ENCODE measurements at regions not wholly inside any gene's neighbourhood (a gene's known extent, or its start where the extent isn't known, plus 50 kb on each side); places are given as distances from the start of the nearest gene placed in this dataset.

DNA sequence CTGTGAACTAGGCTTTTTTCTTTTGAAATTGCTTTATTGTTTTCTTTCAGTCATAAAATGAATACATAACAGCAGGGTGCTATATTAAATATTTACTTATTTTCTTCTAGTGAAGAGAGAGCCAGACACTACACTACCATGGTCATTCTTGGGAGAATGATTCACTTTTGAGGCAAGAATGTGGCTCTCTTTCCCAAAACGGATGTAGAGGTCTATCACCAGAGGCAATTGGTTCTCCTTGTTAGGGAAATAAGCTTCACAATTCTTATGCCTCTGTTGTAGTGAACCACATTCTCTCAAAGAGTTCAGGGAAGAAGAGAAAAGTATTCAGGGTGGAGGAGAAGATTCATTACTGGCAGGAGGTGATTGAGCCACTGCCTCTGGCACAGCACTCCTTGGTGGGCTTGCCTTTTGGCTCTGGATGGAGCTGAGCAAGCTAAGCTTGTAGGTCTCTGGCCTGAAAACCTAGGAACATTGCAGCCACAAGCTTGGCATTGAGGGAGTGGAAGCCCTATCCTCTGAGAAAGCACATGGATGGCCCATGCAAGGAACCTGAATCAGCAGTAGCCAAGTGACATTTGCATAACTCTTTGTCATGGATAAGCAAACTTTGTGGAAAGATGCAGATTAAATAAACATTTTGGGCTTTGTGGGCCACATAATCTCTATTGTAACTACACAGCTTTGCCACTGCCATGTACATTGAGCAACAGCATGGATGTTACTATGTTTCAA, 179.0 kb upstream of the TNC start:
- Mint-ChIP-seq H3K36me3 (no peaks in the 10 kb centered on the region), H3K27me3 (peaks cover 5% of the 10 kb centered on the region), H3K4me3 (no peak overlapping the region), H3K9me3 (no peaks in the 10 kb centered on the region), H3K4me1 (no peaks in the 10 kb centered on the region), H3K27ac (no peak overlapping the region)
- no peak for DNase-seq

DNA sequence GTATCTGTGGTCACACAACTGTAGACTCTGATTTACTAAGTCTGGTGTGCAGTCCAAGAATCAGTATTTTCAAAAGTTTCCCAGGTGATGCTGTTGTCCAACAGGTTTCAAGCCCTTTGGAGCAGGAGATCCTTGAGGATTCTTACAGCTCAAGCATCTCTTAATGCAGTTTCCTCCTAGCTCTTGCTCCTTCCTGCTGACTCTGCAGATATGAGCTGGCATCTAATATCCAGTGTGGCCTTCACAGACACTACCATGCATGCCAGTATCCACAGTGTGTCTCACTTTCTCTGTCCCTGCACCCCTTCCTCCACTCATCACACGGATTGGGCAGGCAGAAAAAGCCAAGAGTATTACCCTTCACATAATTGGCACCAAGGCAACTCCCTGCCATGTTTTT, 182.2 kb upstream of the TNC start:
- Mint-ChIP-seq H3K27me3 (peaks cover 5% of the 10 kb centered on the region), H3K9me3 (no peaks in the 10 kb centered on the region), H3K27ac (no peak overlapping the region), H3K4me3 (no peak overlapping the region), H3K36me3 (no peaks in the 10 kb centered on the region), H3K4me1 (no peaks in the 10 kb centered on the region)
- DNase-seq: no peak

DNA sequence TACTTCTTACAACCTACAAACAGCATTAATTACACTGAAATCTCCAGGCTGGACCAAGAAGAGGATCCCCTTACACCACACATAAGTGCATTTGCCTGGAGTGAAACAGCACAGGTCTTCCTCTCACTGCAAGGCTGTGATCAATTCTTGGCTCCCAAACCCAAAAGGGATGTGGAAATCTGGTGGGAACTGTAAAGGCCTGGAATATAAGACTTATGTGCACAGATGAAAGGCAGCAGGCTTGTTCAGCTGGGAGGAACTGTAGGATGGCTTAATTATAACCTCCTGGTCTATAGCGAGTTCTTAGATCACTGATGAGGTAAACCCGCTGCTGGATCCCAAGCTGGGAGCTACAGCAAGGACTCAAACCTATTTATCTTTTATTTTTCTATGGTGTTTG, 182.9 kb upstream of the TNC start:
- H3K4me3 Mint-ChIP-seq: no peak overlapping the region
- no peaks in the 10 kb centered on the region for H3K36me3 Mint-ChIP-seq
- DNase-seq: no peak
- H3K27me3 Mint-ChIP-seq: peaks cover 3% of the 10 kb centered on the region
- H3K9me3 Mint-ChIP-seq: no peaks in the 10 kb centered on the region
- no peaks in the 10 kb centered on the region for H3K4me1 Mint-ChIP-seq
- no peak overlapping the region for H3K27ac Mint-ChIP-seq

- Mint-ChIP-seq H3K4me1 (no peaks in the 10 kb centered on the region), H3K36me3 (no peaks in the 10 kb centered on the region), H3K27me3 (no peaks in the 10 kb centered on the region), H3K27ac (no peak overlapping the region), H3K4me3 (no peak overlapping the region), H3K9me3 (no peaks in the 10 kb centered on the region)
- DNase-seq: no peak
Measured at GRCh38 chr9:115301581-115301980, 183.6 kb upstream of the TNC start.

DNA sequence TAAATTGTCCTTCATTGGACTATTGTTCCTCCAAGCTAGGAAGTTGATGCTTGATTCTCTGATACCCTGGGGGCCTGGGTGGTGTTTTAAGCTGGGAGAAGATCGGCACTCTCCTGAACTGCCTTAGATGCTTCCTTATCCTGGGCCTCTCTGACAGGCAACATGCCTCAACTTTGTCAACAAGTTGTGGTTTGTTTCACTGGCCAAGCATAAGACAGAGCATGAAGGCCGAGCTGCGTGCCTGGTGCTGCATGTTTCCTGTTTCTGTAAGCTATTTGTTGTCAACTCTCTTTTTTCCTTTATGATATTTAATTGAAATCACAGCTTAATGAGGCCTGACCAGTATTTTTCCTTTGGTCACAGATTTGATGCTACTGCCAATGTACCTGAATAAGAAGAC, 187.6 kb upstream of the TNC start:
- H3K4me1 Mint-ChIP-seq: no peaks in the 10 kb centered on the region
- no peaks in the 10 kb centered on the region for H3K27me3 Mint-ChIP-seq
- no peak for DNase-seq
- no peaks in the 10 kb centered on the region for H3K36me3 Mint-ChIP-seq
- no peak overlapping the region for H3K27ac Mint-ChIP-seq
- H3K4me3 Mint-ChIP-seq: no peak overlapping the region
- H3K9me3 Mint-ChIP-seq: no peaks in the 10 kb centered on the region

DNA sequence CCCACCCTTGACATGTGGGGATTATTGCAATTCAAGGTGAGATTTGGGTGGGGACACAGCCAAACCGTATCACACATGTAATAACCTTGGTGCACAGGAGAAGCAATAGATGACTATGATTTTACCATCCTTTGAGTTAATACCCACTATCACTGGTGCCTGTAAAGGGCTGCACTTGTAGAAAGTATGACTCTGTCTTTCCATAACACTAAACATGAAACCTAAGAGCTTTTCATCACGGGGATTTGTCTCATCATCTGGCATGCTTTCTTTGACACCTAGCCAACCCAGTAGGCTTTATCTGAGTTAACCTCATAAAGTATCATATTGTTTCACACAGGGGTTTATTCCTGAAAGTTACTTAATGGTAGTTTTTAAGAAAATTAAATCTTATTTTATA, 188.9 kb upstream of the TNC start:
- no peak for DNase-seq
- H3K27me3 Mint-ChIP-seq: no peaks in the 10 kb centered on the region
- H3K4me3 Mint-ChIP-seq: no peak overlapping the region
- H3K9me3 Mint-ChIP-seq: no peaks in the 10 kb centered on the region
- no peaks in the 10 kb centered on the region for H3K36me3 Mint-ChIP-seq
- H3K4me1 Mint-ChIP-seq: no peaks in the 10 kb centered on the region
- no peak overlapping the region for H3K27ac Mint-ChIP-seq

- DNase-seq: no peak
- Mint-ChIP-seq H3K4me3 (no peak overlapping the region), H3K4me1 (no peaks in the 10 kb centered on the region), H3K27me3 (peaks cover 3% of the 10 kb centered on the region), H3K36me3 (no peaks in the 10 kb centered on the region), H3K27ac (no peak overlapping the region), H3K9me3 (peaks cover 7% of the 10 kb centered on the region)
Measured at GRCh38 chr9:115313545-115313944, 195.6 kb upstream of the TNC start.

DNA sequence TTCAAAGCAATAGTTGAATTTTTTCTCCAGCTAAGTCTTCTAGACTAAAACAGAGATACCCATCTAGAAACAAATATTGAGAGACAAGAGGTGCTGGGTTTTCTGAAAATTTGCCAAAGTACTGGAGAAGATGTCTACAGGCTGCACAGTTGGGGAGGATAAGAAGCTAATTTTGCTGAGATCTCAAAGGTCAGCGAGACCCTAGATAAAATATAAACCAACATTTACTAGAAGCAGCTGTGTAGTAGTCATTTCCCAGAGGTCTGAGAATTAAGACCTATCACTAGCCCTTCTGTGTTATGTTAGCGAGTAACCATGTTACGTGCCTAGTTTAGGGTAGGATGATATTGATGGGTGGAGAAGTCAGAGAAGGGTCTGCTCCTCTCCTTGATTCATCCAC, 208.5 kb upstream of the TNC start:
- Mint-ChIP-seq H3K27me3 (no peaks in the 10 kb centered on the region), H3K36me3 (no peaks in the 10 kb centered on the region), H3K27ac (no peak overlapping the region), H3K4me3 (no peak overlapping the region), H3K9me3 (no peaks in the 10 kb centered on the region), H3K4me1 (no peaks in the 10 kb centered on the region)
- no peak for DNase-seq

- DNase-seq: no peak
- H3K4me3 Mint-ChIP-seq: no peak overlapping the region
- no peaks in the 10 kb centered on the region for H3K4me1 Mint-ChIP-seq
- no peaks in the 10 kb centered on the region for H3K9me3 Mint-ChIP-seq
- H3K27me3 Mint-ChIP-seq: no peaks in the 10 kb centered on the region
- H3K27ac Mint-ChIP-seq: no peak overlapping the region
- no peaks in the 10 kb centered on the region for H3K36me3 Mint-ChIP-seq
Measured at GRCh38 chr9:115327436-115328122, 209.6 kb upstream of the TNC start.

DNA sequence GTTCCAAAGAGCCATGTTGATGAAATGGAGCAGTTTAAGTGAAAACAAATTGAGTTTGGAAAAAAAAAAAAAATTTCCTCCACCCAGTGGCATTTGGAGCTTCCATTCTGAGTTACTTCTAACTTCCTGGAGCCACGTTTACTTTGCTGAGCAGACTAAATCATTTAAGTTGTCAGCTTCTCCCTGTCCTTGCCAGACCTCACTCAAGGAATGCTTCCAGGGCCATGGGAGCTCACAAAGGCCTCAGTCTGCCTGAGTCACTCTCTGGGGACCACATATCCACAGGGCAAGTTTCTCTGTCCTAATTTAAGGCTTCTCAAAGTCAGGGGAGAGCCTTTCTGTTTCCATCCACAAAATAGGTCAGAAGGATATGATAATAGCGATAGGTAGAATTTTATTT, 210.3 kb upstream of the TNC start:
- no peak overlapping the region for H3K4me3 Mint-ChIP-seq
- no peaks in the 10 kb centered on the region for H3K36me3 Mint-ChIP-seq
- no peak for DNase-seq
- no peaks in the 10 kb centered on the region for H3K27me3 Mint-ChIP-seq
- no peak overlapping the region for H3K27ac Mint-ChIP-seq
- H3K9me3 Mint-ChIP-seq: no peaks in the 10 kb centered on the region
- H3K4me1 Mint-ChIP-seq: no peaks in the 10 kb centered on the region

DNA sequence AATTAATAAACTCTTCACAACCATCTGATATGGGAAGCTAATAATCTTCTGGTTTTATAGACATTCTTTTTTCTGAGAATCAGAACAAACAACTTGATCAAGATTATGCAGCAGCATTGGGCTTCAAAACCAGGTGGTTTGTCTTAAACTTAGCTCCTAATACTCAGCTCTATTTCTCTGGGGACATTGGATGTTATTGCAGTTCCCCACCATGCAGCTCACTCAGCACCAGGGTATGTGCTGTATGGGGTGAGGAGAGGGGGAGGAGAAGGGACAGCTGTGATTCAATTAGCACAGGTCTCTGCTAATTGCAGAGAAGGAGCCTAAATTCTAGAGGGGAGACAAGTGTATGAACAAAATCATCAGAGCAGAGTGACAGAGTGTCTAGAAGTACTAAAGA, 210.7 kb upstream of the TNC start:
- Mint-ChIP-seq H3K27ac (no peak overlapping the region), H3K9me3 (no peaks in the 10 kb centered on the region), H3K4me1 (no peaks in the 10 kb centered on the region), H3K27me3 (no peaks in the 10 kb centered on the region), H3K36me3 (no peaks in the 10 kb centered on the region), H3K4me3 (no peak overlapping the region)
- DNase-seq: no peak

DNA sequence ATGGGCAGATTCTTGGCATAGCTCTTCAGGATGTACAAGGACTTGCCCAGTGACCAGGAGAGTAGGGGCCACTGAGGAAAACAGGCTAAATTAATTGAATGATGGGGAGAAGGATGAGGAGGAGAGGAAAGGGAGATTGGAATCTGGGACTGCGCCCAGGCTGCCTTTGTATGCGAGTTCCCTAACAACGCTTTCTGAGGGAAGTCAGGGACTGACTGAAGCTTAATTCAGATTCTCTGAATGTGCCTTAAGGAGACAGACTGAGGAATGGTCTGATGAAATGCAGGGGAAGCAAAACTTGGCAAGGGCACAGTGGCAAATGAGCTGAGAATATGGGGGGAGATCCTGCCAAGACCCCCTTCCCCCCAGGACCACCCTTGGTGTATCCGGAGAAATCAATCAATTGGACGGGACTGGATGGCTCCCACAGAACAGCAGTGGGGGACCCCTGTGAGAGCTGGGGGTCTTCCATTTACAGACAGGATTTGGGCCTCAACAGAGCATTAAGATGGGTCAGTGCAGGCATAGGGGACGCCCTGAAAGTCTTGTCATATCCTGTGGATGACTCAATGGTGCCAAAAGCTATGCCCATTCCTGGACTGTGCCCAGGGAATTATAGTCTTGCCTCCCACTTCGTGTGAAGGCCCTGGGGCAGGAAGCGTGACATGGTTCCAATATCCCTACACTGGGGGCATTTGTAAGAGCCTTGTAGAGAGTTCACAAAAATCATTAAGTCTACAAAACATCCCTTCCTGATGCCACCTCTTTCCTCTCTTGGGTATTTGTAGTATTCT, 215.5 kb upstream of the TNC start:
- Mint-ChIP-seq H3K27ac (no peak overlapping the region), H3K9me3 (no peaks in the 10 kb centered on the region), H3K4me3 (no peak overlapping the region)

GRCh38 chr9:115335439-115335838, 217.5 kb upstream of the TNC start:
- H3K4me3 Mint-ChIP-seq: no peak overlapping the region
- DNase-seq: no peak
- no peaks in the 10 kb centered on the region for H3K4me1 Mint-ChIP-seq
- H3K9me3 Mint-ChIP-seq: no peaks in the 10 kb centered on the region
- H3K27ac Mint-ChIP-seq: no peak overlapping the region
- H3K36me3 Mint-ChIP-seq: no peaks in the 10 kb centered on the region
- H3K27me3 Mint-ChIP-seq: no peaks in the 10 kb centered on the region

More for the DNA sequence above, 215.5 kb upstream of the TNC start:
- H3K36me3 Mint-ChIP-seq: no peaks in the 10 kb centered on the region
- H3K4me1 Mint-ChIP-seq: no peaks in the 10 kb centered on the region
- H3K27me3 Mint-ChIP-seq: no peaks in the 10 kb centered on the region
- no peak for DNase-seq

DNA sequence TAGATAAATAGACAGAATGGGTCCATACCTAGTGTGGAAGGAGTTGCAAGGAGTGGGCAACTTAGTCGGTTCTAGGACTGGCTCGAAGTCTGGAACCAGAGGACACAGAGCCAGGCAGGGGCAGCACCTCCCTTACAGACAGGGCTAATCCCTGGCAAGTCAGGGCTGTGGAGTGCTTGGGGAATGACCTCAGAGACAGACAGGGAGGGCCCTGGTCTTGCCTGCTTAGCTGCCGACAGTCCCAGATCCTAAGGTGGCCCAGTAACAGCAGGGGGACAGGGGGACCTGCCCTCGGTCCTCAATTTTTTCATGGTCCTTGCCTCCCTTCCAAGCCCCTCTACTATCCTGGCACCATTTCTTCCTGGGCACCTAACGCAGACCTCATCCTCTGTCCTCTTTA, 222.4 kb upstream of the TNC start:
- H3K4me3 Mint-ChIP-seq: no peak overlapping the region
- H3K27me3 Mint-ChIP-seq: peaks cover 16% of the 10 kb centered on the region
- no peak overlapping the region for H3K27ac Mint-ChIP-seq
- no peaks in the 10 kb centered on the region for H3K4me1 Mint-ChIP-seq
- H3K36me3 Mint-ChIP-seq: no peaks in the 10 kb centered on the region
- H3K9me3 Mint-ChIP-seq: no peaks in the 10 kb centered on the region
- no peak for DNase-seq

GRCh38 chr9:115341426-115341825, 223.5 kb upstream of the TNC start:
- H3K36me3 Mint-ChIP-seq: no peaks in the 10 kb centered on the region
- no peak for DNase-seq
- H3K27ac Mint-ChIP-seq: no peak overlapping the region
- H3K9me3 Mint-ChIP-seq: no peaks in the 10 kb centered on the region
- no peaks in the 10 kb centered on the region for H3K4me1 Mint-ChIP-seq
- H3K27me3 Mint-ChIP-seq: peaks cover 16% of the 10 kb centered on the region
- no peak overlapping the region for H3K4me3 Mint-ChIP-seq
